ENCODE measurements at regions not wholly inside any gene's neighbourhood (a gene's known extent, or its start where the extent isn't known, plus 50 kb on each side); places are given as distances from the start of the nearest gene placed in this dataset.
"Not testable (repeated sequence)": the region's sequence is repeated elsewhere in the genome, so short reads cannot be mapped to it uniquely, and the experiment has no call there.

DNA sequence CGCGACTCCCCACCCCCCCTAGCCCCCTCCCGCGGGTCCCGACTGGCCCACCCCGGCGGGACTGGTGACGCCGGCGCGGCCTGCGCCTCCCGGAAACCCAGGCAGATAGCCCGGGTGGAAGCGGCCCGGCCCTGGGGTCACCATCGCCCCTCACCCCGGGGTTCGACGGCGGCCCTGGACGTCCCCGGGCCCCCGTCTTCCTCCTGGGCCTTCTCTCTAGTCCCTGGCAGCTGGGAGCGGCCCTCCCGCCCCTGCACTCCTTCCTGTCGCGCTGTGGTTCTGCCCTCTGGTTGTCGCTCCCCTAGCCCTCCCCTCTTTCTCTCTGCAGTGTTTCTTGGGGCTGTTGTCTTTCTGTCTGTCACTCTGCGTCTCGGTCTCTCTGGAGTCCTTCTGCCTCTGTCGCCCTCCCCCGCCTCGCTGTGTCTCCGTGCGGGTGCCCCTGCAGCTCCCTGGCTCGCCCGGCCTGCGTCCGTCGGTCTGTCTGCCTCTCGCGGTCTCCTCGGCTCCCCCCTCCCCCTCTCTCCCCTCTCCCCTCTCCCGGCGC lies 90.5 kb upstream of the PAX2 start:
- ATAC-seq, result peak; percentile 28 to 46
- Mint-ChIP-seq H3K36me3 (peaks cover 6 to 17% of the 10 kb centered on the region in 2 donors), H3K9me3 (no peaks in the 10 kb centered on the region), H3K27ac (peak overlapping the region in 1 of 2 donors; percentile 32)
- DNase-seq (ENCODE audit: low spot score in 2 of 2), result no peak

DNA sequence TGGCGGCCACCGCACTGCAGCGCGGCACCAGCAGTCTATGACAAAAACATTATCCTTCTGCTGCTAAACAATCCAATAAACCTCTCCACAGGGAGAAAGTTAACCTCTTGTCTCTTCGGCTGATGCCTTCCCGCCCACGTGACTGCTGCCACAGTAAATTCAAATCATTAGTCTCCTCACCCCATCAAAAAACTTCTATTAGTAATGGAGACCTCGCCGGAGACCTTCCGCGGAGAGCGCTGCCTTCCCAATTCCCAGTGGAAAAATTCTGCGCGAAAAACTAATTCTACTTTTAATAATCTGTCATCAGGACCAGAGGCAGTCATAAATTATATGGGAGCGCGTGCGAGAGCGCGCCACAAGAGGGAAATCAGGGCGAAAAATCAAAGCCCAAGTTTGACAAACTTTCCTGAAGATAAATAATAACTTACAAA lies 90.0 kb upstream of the PAX2 start:
- H3K9me3 Mint-ChIP-seq, result no peaks in the 10 kb centered on the region
- peak overlapping the region; percentile 25 to 32 for H3K27ac Mint-ChIP-seq
- DNase-seq (ENCODE audit: low spot score in 2 of 2), result no peak
- no peak for ATAC-seq
- H3K36me3 Mint-ChIP-seq, result peaks cover 6 to 17% of the 10 kb centered on the region in 2 donors

DNA sequence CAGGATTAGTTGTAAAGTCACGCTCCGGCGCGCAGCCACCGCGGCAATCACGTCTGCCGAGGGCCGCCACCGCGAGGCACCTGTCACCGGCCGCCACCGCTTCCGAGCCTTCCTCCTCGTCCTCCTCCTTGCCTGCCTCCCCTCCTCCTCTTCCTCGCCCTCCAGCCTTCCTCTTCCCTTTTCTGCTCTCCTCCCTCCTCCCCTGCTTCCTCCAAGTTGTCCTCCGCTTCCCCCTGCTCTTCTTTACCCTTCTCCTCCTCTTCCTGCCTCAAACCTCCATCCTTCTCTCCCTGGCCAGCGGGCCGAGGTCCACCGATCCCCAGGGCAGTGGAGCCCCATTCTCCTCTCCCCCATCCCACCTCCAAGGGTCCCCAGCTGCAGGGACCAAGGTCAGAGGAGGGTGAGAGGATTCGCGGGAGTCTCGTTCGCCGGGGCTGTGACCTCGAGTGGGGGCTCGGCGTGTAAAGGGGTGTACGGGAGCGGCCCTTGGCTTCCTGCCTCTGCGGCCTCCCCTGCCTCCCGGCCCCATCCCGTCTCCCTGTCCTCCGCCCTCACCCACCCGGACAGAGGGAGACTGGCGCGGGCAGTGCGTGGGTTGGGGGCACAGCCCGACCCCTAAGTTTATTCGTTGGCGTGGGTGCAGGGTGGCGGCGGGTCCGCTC lies 89.5 kb upstream of the PAX2 start:
- ATAC-seq (peak in 1 of 2 donors; percentile 8), DNase-seq (ENCODE audit: low spot score in 2 of 2) (no peak)
- Mint-ChIP-seq H3K9me3 (no peaks in the 10 kb centered on the region), H3K27ac (peak overlapping the region in 1 of 2 donors; percentile 32), H3K36me3 (peaks cover 6 to 17% of the 10 kb centered on the region in 2 donors)

DNA sequence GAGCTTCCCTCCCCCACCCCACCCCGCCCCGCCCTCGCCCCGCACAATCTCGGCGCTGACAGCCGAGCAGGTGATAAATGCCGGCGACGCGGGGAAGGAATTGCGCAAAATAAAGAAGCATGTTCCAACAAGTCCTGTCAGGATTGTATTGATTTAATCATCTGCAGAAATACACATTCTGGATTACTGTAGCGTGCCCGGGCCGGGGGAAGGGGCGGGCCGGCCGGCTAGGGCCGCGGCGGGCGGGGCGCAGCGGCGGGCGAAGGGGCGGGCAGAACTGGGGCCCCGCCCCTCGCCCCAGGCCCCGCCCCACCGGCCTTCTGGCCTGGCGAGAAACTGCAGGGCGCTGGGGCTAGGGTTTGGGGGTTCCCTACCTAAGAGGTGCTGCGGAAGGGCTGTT lies 88.9 kb upstream of the PAX2 start:
- H3K9me3 Mint-ChIP-seq, result no peaks in the 10 kb centered on the region
- peaks cover 6 to 17% of the 10 kb centered on the region in 2 donors for H3K36me3 Mint-ChIP-seq
- DNase-seq (ENCODE audit: low spot score in 2 of 2) (no peak), ATAC-seq (peak; percentile 25 to 63)
- H3K27ac Mint-ChIP-seq, result no peak overlapping the region

DNA sequence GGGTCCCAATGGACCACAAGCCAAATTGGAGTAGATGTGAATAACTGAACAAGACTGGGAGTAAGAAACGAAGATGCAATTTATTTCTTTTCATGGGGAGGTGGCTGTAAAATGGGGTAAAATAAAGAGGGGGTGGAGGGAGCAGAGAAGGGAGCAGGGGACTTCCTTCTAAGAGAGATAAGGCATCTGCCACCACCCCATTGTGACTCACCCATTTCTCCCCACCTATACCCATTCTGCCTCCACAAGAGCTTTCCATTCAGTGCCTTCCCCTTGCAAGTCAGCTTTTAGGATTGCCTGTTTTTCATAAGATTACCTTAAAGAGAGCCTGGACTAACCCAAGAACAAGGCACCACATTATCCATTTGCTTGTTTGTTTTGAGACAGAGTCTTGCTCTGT lies 87.1 kb upstream of the PAX2 start:
- DNase-seq (ENCODE audit: low spot score in 2 of 2) (no peak), ATAC-seq (no peak)
- Mint-ChIP-seq H3K36me3 (peaks cover 6 to 17% of the 10 kb centered on the region in 2 donors), H3K27ac (no peak overlapping the region), H3K9me3 (no peaks in the 10 kb centered on the region)

DNA sequence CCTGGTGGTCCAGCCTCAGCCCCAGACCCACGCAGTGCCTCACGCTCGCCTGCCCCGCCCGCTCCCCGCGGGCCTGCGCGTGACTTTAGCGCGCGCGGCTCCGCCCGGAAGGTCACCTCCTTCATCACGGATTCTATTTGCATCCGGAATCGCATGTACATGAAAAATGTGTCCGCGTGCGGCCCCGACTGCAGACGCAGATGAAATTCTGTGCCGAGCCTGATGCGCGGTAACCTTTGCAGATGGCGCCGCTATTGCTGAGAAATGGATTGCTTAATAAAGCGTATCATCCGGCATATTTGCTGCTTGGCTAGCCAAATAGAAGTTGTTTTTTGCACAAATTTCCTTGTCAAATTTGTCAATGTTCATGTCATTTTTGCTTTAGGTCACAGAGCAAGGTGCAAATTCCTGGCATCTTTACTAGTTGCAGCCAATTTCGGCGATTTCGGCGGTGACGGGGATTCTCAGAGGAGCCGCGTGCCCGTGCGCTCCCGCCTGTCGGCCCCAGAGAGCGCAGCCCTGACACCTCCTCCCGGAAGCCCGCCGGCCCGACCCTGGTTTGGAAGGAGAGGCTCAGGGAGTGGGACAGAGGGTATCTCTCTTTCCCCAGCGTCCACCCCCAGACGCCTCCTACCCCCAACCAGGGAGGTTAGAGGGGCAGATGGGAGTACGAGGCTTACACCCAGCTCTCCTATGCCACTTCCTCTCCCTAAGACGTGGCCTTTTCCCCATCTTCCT lies 85.9 kb upstream of the PAX2 start:
- H3K27ac Mint-ChIP-seq, result no peak overlapping the region
- H3K36me3 Mint-ChIP-seq, result peaks cover 6 to 17% of the 10 kb centered on the region in 2 donors
- DNase-seq (ENCODE audit: low spot score in 2 of 2) (no peak), ATAC-seq (no peak)
- H3K9me3 Mint-ChIP-seq, result no peaks in the 10 kb centered on the region

DNA sequence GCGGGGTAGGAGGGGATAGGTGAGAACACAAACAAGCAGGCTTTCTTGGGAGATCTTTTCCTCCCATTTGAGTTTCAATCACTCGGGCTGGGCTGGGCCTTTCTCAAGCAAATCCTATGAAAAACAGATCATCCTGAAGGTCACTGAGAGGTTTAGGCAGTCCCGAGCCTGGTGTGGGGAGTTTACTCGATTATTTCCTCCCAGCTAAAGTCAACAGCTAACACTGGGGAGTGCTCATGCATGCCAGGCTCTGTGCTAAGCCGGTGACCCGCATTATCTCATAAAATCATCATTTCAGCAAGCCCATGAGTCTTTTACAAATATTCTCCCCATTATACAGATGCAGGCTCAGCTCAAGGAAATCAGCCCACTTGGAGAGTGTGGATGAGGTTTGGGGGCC lies 85.0 kb upstream of the PAX2 start:
- no peaks in the 10 kb centered on the region for H3K9me3 Mint-ChIP-seq
- DNase-seq (ENCODE audit: low spot score in 2 of 2) (no peak), ATAC-seq (no peak)
- H3K36me3 Mint-ChIP-seq, result peaks cover 3 to 11% of the 10 kb centered on the region in 2 donors
- no peak overlapping the region for H3K27ac Mint-ChIP-seq

DNA sequence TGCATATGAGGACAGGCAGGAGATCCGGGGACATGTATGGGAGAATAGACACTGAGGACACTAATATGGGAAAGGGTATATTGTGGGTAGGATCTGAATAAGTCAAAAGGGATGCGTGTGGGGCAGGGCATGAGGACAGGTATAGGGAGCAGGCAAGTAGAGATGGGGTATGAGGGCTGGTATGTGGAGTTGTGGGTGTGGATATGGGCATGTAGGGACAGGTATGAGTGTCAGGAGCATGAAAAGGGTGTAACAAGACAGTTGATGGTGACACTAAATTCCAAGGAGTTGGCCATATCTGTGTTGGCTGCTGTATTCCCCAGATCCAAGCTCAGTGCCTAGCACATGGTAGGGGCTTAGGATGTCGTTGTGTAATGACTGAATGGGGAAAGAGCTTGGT lies 84.4 kb upstream of the PAX2 start:
- Mint-ChIP-seq H3K36me3 (peaks cover 0 to 6% of the 10 kb centered on the region in 2 donors), H3K27ac (no peak overlapping the region), H3K9me3 (no peaks in the 10 kb centered on the region)
- ATAC-seq, result no peak
- no peak for DNase-seq (ENCODE audit: low spot score in 2 of 2)

DNA sequence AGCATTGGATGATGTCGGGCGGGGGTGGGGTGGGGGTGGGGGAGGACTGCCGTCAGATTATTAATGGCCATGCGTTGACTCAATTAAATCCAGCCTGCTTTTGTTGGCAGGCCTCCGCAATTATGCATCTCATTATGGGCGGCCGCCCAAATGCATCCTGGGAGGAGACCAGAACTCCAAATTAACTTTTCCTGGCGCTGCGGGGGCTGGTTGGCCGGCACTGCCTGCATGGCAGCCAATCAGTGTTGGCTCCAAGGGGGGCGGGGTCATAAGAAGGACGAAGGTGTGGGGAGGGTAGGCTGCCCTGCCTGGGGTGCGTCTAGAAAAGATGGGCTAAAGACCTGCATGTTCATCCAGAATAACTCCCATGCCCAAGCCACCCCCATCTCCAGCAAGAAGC lies 83.9 kb upstream of the PAX2 start:
- no peak overlapping the region for H3K27ac Mint-ChIP-seq
- ATAC-seq (no peak), DNase-seq (ENCODE audit: low spot score in 2 of 2) (no peak)
- H3K9me3 Mint-ChIP-seq, result no peaks in the 10 kb centered on the region
- peaks cover 0 to 6% of the 10 kb centered on the region in 2 donors for H3K36me3 Mint-ChIP-seq

DNA sequence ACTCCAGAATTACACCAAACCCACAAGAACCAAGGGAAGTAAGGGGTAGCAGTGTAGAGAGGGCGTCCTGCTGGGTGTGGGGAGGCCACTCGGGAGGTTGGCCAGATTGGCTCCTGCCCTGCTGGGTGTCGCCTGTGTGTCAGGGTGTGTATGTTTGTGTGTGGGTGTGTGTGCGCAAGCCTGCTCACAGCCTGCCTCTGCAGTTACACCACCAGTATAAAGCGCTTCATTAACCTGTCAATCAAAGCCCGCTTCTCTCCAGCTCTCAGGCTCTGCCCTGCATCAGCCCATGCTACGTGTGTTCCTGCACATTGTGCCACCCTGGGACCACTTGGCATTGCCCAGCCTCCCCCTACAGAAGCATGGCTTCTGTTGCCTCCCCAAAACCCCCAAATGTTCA lies 83.3 kb upstream of the PAX2 start:
- no peak for ATAC-seq
- Mint-ChIP-seq H3K36me3 (peaks cover 0 to 4% of the 10 kb centered on the region in 2 donors), H3K27ac (no peak overlapping the region), H3K9me3 (no peaks in the 10 kb centered on the region)
- no peak for DNase-seq (ENCODE audit: low spot score in 2 of 2)

DNA sequence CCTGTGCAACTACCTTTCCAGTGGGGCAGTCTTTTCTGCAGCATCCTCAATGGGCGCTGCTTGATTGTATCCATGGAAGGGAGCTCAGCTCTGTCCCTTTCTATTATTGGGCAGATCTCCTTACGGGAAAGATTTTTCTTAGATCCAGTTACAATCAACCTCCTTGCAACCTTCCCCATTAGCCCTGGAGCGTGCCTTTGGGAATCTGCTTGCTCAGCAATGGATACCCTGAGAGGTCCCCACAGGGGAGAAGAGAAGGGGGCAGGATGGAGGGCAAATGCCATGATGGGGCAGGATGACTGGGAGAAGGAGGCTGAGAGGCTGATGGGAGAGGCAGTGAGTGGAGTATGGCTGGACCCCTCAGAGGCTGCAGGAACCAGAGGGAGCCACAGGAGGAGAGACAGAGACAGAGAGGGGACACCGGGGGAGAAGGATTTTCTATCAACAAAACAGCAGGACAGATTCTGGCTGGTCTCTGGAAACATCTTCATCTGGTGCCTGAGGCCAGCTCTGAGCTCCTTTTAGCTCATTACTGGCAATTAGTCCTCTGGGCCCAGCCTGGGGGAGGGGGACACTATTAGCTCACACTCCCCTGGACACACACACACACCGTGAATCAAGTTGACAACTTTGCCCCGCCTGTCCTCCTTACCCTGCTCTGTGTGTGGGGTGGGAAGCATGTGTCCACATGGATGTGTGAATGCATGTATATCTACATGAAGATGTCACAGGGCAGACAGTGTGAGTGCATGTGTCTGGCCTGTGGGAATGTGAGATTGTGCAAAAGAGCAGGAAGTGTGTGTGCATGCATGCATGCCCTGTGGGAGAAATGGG lies 80.8 kb upstream of the PAX2 start:
- ATAC-seq, result no peak

DNA sequence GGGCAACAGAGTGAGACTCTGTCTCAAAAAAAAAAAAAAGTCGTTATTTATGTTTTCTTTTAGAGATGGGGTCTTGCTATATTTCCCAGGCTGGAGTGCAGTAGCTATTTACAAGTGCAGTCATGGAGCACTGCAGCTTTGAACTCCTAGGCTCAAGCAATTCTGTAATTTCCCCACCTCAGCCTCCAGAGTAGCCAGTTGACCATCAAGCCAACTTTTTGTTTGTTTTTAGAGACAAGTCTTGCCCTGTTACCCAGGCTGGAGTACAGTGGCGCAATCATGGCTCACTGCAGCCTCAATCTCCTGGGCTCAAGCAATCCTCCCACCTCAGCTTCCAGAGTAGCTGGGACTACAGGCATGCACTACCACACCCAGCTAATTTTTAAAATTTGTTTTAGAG lies 78.7 kb upstream of the PAX2 start:
- not testable (repeated sequence) for ATAC-seq; H3K27ac Mint-ChIP-seq; H3K9me3 Mint-ChIP-seq; DNase-seq (ENCODE audit: low spot score in 2 of 2); H3K36me3 Mint-ChIP-seq

More for the DNA sequence above, 80.8 kb upstream of the PAX2 start:
- H3K27ac Mint-ChIP-seq, result no peak overlapping the region
- no peaks in the 10 kb centered on the region for H3K9me3 Mint-ChIP-seq
- H3K36me3 Mint-ChIP-seq, result no peaks in the 10 kb centered on the region
- DNase-seq (ENCODE audit: low spot score in 2 of 2), result no peak

DNA sequence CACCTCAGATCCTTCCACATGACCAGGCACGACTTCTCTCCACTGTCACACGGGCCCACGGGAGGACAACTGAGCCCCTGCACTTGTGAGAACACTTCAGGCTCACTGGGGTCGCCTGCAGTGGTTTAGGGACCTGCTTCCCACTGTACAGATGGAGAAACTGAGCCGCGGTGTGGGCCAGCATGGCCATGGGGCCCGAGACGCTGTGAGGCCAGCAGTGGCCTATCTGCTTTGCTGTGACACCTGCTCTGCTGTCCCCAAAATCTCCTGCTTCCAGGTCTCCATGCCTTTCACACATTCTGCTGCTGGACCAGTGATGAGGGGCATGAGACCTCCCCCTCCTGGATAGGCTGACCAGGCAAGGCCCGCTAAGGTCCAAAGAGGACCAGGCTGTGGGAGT lies 75.8 kb upstream of the PAX2 start:
- no peak for DNase-seq (ENCODE audit: low spot score in 2 of 2)

DNA sequence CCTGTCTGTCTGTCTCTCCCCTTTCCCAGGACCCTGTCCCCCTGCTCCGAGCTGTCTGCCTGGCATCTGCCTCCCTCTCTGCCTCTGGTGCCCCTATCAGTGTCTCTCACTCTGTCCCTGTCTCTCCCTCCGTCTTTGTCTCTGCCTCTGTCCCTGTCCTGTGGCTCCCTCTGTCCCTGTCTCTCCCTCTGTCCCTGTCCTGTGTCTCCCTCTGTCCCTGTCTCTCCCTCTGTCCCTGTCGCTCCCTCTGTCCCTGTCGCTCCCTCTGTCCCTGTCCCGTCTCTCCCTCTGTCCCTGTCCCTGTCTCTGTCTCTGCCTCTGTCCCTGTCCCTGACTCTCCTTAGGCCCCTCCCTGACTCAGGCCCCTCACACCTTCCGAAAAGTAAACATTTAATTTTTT lies 75.0 kb upstream of the PAX2 start:
- Mint-ChIP-seq H3K9me3 (no peaks in the 10 kb centered on the region), H3K27ac (peak overlapping the region in 1 of 2 donors; percentile 31), H3K36me3 (no peaks in the 10 kb centered on the region)
- DNase-seq (ENCODE audit: low spot score in 2 of 2) (no peak), ATAC-seq (no peak)

More for the DNA sequence above, 75.8 kb upstream of the PAX2 start:
- Mint-ChIP-seq H3K27ac (no peak overlapping the region), H3K9me3 (no peaks in the 10 kb centered on the region), H3K36me3 (no peaks in the 10 kb centered on the region)
- no peak for ATAC-seq

DNA sequence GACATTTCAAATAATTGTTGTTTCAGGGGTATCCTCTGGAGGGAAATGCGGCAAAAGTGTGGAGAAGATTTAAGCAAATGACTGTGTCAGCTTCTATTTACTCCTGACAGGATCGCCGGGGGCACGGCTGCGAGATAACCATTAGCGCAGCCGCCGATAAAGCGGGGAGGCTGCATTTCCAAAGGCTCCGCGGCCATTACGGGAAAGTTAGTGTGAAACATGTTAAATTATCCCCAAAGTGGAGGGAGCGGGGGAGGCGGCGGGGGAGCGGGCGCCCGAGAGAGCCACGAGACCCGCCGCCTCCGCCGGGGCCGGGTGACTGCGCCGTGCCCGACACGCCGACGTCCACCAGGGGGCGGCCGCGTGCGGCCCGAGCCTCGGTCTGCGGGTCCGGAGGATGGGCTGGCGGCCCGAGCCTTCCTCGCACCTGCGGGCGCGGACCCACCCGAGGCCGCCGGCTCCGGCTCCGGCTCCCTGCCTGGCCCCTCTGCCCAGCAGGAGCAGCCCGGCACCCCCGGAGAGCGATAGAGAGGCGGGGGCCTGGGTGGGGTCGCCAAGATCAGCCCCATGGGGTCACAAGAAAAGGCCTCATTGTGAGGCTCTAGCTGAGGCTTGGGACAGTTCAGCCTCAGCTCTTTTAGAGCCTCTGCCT lies 74.4 kb upstream of the PAX2 start:
- no peak overlapping the region for H3K27ac Mint-ChIP-seq
- peak; percentile 92 to 93 for ATAC-seq

DNA sequence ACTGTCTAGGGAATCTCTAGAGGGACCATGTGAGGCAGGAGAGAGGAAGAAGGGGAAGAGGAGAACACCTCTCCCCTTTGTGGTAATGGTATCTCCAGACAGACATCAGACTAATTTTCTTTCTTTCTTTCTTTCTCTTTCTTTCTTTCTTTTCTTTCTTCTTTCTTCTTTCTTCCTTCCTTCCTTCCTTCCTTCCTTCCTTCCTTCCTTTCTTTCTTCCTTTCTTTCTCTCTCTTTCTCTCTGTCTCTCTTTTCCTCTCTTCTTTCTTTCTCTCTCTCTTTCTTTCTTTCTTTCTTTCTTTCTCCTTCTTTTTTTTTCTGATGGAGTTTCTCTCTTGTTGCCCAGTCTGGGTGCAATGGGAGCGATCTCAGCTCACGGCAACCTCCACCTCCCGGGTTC lies 73.2 kb upstream of the PAX2 start:
- Mint-ChIP-seq H3K9me3 (no peaks in the 10 kb centered on the region), H3K36me3 (no peaks in the 10 kb centered on the region), H3K27ac (no peak overlapping the region)
- no peak for ATAC-seq
- no peak for DNase-seq (ENCODE audit: low spot score in 2 of 2)

More for the DNA sequence above, 74.4 kb upstream of the PAX2 start:
- no peaks in the 10 kb centered on the region for H3K9me3 Mint-ChIP-seq
- DNase-seq (ENCODE audit: low spot score in 2 of 2), result peak; percentile 63 to 88
- H3K36me3 Mint-ChIP-seq, result no peaks in the 10 kb centered on the region

Measured in activated naive CD4-positive, alpha-beta T cell treated with anti-CD3 and anti-CD28 coated beads, Interleukin-2, amount 50 U/mL, for 72 hours (primary cell).